ENCODE measurements at regions not wholly inside any gene's neighbourhood (a gene's known extent, or its start where the extent isn't known, plus 50 kb on each side); places are given as distances from the start of the nearest gene placed in this dataset.

DNA sequence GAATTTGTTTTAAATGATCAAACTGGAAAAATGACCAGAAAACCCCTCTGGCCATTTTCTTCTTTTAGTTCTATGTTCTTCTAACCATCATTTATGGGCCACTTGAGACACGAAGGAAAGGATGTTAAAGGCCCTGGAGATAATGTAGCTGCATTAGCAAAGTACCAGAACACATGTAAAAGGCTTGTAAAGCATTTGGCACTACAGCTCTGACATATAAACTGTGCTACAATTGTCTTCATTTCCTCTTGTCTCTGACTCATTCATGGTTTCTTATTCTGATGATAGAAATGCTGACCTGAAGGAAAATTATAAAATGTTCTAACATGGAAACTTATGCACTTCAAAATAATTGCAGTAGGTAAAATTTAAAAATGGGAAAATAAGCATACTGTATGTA is 388.7 kb downstream of the FAT4 start:
- no peaks in the 10 kb centered on the region for H4K20me1 ChIP-seq (ENCODE audit: control insufficient read depth, insufficient read depth)
- WGBS (ENCODE audit: insufficient coverage, insufficient replicate concordance, low lambda C conversion rate, missing lambda C conversion rate) = 0% methylated on average over 1 of the region's 1 CpG
- POLR2A ChIA-PET = no interaction called here

More for the DNA sequence above, 388.7 kb downstream of the FAT4 start:
- no TSS peak for BruUV-seq (replicated peaks)
- no peak overlapping the region for H2AFZ ChIP-seq (ENCODE audit: control insufficient read depth, low read depth, low read length)
- no peaks in the 10 kb centered on the region for H3K27me3 ChIP-seq (replicated peaks in 1 of 2; ENCODE audit: control insufficient read depth in 2 of 2, insufficient read depth in 2 of 2, low read length in 1 of 2)
- H3K4me1 ChIP-seq (ENCODE audit: control insufficient read depth, insufficient read depth, low read length) = no peaks in the 10 kb centered on the region
- ATAC-seq (no peak), FAIRE-seq (no peak), DNase-seq (ENCODE audit: low read depth, low spot score) (no peak)
- H3K9ac ChIP-seq (ENCODE audit: control insufficient read depth, insufficient read depth, low read length) = no peak overlapping the region
- ChIA-PET SMC1A (ENCODE audit: uncharacterized antibody, unreplicated experiment) (no interaction called here), CTCF (no interaction called here), RAD21 (ENCODE audit: unreplicated experiment) (no interaction called here)
- H3K36me3 ChIP-seq (ENCODE audit: control insufficient read depth in 2 of 2, insufficient read depth in 2 of 2, low read length in 1 of 2) = no peaks in the 10 kb centered on the region
- H3K4me3 ChIP-seq = no peak overlapping the region
- in situ Hi-C loops (cut with MboI) = no loop called here
- no peaks in the 10 kb centered on the region for H3K9me3 ChIP-seq (replicated peaks; ENCODE audit: control insufficient read depth, insufficient read depth, low read length)
- TF ChIP-seq HDAC2 (IDR thresholded peaks at IDR 0.05) (no peak), ATF2 (IDR thresholded peaks at IDR 0.05; ENCODE audit: low read length) (no peak), KAT2A (conservative IDR thresholded peaks at IDR 0.05; ENCODE audit: control insufficient read depth, low read depth, low read length) (no peak), BHLHE40 (IDR thresholded peaks at IDR 0.05; ENCODE audit: borderline replicate concordance in 1 of 2, low read depth in 2 of 2, low read length in 1 of 2) (no peak), PAX8 (IDR thresholded peaks at IDR 0.05) (no peak), MYB (IDR thresholded peaks at IDR 0.05; ENCODE audit: borderline replicate concordance, low read depth, low read length) (no peak), CBX3 (IDR thresholded peaks at IDR 0.05; ENCODE audit: borderline replicate concordance, low read depth) (no peak), RFX5 (IDR thresholded peaks at IDR 0.05; ENCODE audit: low read depth, low read length) (no peak), PML (IDR thresholded peaks at IDR 0.05; ENCODE audit: low read length) (no peak)
- TF ChIP-seq, protein P1, sequence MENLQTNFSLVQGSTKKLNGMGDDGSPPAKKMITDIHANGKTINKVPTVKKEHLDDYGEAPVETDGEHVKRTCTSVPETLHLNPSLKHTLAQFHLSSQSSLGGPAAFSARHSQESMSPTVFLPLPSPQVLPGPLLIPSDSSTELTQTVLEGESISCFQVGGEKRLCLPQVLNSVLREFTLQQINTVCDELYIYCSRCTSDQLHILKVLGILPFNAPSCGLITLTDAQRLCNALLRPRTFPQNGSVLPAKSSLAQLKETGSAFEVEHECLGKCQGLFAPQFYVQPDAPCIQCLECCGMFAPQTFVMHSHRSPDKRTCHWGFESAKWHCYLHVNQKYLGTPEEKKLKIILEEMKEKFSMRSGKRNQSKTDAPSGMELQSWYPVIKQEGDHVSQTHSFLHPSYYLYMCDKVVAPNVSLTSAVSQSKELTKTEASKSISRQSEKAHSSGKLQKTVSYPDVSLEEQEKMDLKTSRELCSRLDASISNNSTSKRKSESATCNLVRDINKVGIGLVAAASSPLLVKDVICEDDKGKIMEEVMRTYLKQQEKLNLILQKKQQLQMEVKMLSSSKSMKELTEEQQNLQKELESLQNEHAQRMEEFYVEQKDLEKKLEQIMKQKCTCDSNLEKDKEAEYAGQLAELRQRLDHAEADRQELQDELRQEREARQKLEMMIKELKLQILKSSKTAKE (IDR thresholded peaks at IDR 0.05; ENCODE audit: low read depth, poor library complexity, severe bottlenecking) = no peak
- no peak overlapping the region for H3K4me2 ChIP-seq (ENCODE audit: control insufficient read depth, insufficient read depth)
- H3K27ac ChIP-seq (ENCODE audit: control insufficient read depth, insufficient read depth) = no peak overlapping the region
- no peaks in the 10 kb centered on the region for H3K79me2 ChIP-seq (ENCODE audit: control insufficient read depth, insufficient read depth, low read length)
- intact Hi-C loops (cut with micrococcal nuclease; ENCODE audit: unreplicated experiment) = no loop called here
